GM12891 (cell line): ENCODE measurements at regions not wholly inside any gene's neighbourhood (a gene's known extent, or its start where the extent isn't known, plus 50 kb on each side); places are given as distances from the start of the nearest gene placed in this dataset.

Source experiments
- POLR2A ChIP-seq: IDR thresholded peaks from 2 replicates; pipeline ENCODE4 v1.6.1; 2011; ENCODE audit warnings: low read depth, low read length, control low read depth
- POLR2AphosphoS5 ChIP-seq: IDR thresholded peaks from 2 replicates; pipeline ENCODE4 v1.6.1; 2011; ENCODE audit warnings: low read depth, low read length, control low read depth
- POU2F2 ChIP-seq: IDR thresholded peaks from 2 replicates; pipeline ENCODE4 v1.6.1; 2011; ENCODE audit warnings: low read depth, mild to moderate bottlenecking, control low read depth, low read length, moderate library complexity
- SPI1 ChIP-seq: IDR thresholded peaks from 2 replicates; pipeline ENCODE4 v1.6.1; 2011; ENCODE audit warnings: low read depth, low read length, control low read depth

DNA sequence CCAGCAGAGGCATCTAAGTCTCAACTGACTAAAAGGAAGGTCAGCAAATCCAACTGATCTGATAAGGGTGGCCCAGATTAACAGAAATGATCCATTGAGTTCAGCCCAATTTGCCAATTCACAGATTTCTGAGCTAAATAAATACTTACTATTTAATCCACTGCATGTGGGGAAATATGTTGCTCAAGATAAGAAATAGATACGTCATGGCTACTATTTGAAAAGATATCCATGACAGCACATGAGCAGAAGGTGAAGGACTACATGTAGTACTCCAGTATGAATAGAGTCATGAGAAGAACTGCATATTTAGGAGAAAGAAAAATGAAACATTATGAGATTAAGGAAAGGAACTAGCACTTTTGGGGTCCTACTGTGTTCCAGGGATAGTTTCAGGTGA lies 332.4 kb downstream of the ARPP21 start:
- no peak for TF ChIP-seq SPI1
- TF ChIP-seq POU2F2: no peak
- no peak for TF ChIP-seq POLR2A
- no peak for TF ChIP-seq POLR2AphosphoS5
